Astrocyte of the cerebellum (primary cell): ENCODE measurements at regions not wholly inside any gene's neighbourhood (a gene's known extent, or its start where the extent isn't known, plus 50 kb on each side); places are given as distances from the start of the nearest gene placed in this dataset.

Experiments
- DNase-seq: peaks from one replicate; pipeline ENCODE4 v3.0.0-alpha.2; 2011; ENCODE audit warnings: low read depth
- H3K4me3 ChIP-seq: 2 replicates; pipeline ENCODE4 v1.5.1; 2011; ENCODE audit warnings: mild to moderate bottlenecking, low read depth, low read length, moderate library complexity
- in situ Hi-C: cut with HindIII; loops from 2 replicates; pipeline ENCODE4 v1.10.0; 2017; ENCODE audit warnings: low sequenced_read_pairs
- TF ChIP-seq, protein P1 (sequence below): IDR thresholded peaks from 2 replicates; pipeline ENCODE4 v1.5.1; 2012; ENCODE audit warnings: low read length, low read depth, moderate library complexity, mild to moderate bottlenecking; ENCODE audit errors: missing control alignments

DNA sequence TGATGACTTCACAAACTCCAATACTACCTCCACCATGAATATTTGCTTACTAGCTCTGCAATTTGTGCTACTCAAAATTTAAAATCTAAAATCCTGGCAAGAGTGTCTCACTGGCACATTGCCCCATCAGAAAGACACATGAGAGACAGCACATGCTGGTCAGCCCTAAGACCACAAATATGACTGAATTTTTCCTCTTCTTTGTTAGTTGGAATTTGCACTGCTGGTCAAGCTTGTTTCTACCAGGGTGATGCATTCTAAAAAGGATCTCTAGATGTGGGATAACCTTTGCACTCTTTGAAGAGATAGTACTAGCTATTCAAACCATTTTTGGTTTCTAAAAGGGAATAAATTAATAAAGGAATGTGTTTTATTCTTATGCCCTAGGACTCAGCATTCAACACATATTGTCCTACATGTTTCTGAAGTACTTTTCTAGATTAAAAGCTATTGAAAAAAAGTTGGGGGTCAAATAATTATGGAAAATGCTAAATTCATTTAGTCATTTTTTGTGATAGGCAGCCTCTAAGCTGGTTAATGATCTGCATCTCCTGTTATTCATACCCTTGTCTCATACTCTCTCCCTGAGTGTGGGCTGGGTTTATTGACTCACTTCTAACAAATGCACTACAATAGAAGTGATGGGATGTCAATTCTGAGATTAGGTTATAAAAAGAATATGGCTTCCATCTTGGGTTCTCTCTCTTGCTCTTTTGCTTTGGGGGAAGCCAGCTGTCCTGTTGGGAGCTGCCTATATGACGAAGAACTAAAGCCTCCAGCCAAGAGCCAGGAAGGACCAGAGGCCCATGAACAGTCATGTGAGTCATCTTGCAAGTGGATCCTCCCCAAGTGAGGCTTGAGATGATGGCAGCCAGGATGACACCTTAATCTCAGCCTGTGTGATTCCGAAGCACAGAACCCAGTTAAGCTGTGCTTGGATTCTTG lies 211.5 kb upstream of the CRY1 start:
- DNase-seq = peak; percentile 63
- TF ChIP-seq, protein P1, sequence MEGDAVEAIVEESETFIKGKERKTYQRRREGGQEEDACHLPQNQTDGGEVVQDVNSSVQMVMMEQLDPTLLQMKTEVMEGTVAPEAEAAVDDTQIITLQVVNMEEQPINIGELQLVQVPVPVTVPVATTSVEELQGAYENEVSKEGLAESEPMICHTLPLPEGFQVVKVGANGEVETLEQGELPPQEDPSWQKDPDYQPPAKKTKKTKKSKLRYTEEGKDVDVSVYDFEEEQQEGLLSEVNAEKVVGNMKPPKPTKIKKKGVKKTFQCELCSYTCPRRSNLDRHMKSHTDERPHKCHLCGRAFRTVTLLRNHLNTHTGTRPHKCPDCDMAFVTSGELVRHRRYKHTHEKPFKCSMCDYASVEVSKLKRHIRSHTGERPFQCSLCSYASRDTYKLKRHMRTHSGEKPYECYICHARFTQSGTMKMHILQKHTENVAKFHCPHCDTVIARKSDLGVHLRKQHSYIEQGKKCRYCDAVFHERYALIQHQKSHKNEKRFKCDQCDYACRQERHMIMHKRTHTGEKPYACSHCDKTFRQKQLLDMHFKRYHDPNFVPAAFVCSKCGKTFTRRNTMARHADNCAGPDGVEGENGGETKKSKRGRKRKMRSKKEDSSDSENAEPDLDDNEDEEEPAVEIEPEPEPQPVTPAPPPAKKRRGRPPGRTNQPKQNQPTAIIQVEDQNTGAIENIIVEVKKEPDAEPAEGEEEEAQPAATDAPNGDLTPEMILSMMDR = no peak
- H3K4me3 ChIP-seq = no peak overlapping the region
- in situ Hi-C loops = no loop called here

DNA sequence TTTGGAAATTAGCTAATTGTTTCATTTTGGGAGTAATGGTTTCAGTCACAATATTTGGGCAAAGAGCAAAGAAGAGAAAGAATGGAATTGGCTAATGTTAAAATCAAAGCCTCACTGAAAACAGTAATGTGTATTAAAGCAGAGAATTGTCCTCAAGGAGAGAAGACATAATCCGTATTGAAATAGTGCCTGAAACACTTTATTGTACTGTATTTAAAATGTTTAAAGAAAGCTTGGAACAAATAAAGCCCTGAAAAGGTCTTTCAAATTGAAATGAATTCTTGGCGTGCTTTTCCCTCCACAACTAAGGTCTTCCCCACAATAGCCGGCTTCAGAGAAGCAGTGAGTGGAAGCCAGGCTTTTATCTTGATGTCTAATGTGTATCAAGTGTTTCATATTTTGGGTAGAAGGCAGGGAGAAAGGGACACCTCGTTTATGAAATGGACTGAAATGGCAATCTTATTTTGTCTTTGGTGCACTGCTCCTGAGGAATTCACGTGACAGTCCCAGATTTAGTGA lies 212.9 kb upstream of the CRY1 start:
- H3K4me3 ChIP-seq = no peak overlapping the region
- in situ Hi-C loops = no loop called here
- TF ChIP-seq, protein P1 = no peak
- no peak for DNase-seq

DNA sequence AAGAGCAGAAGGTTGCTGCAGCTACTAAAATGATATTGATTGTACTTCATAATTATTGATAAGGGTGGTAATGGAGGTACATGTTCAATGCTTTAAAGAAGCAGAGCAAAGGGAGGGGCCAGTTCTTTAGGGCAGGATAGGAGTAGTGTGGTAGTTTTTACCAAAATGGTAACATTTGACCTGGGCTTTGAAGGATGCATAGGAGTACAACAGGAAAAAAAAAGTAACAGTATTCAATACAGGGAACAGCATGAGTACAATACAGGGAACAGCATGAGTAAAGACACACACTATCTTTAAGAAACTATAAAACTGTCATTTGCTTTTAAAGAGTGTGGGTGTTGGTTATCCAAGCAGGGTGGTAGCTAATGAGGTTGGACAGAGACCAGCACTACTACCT lies 215.0 kb upstream of the CRY1 start:
- DNase-seq = no peak
- no peak overlapping the region for H3K4me3 ChIP-seq
- in situ Hi-C loops = no loop called here
- TF ChIP-seq, protein P1 = no peak

DNA sequence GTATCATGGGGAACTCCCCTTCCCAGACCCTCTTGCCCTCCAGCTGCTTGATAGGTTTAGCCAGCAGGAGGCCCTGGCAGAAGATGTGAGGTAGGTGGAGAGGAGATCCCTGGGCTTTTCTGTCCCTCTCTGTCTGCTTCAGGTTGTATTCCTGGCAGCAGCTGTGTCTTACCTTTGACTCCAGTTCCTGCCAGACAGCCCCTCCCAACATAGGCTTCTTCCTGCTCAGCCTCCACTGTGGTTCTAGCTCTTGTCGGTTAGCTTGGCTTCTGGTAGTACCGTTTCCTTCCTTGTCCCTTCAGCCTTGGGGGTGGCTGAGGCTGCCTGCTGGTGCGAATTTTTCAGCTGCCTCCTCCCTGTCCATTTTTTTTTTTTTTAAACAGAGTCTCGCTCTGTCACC lies 215.7 kb upstream of the CRY1 start:
- in situ Hi-C loops = no loop called here
- no peak for DNase-seq
- no peak overlapping the region for H3K4me3 ChIP-seq
- TF ChIP-seq, protein P1 = no peak

DNA sequence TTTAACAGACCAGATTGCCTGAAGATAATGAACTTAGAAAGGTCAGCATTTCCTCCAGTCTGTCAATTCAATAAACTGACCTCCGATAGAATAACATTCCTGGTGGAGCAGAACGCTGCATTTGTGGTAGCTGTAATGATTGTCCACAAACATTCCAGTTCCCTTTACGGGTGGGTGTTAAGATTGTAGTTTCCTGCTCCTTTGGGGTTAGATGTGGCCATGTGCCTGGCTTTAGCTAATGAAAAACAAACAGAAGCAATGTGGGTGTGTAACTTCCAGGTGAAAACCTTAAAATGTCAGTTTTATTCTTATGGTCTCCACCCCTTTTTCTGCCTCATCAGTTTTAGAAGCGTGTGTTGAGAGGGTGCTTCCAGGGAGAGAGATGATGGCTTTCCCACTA lies 217.3 kb upstream of the CRY1 start:
- no peak for DNase-seq
- in situ Hi-C loops = no loop called here
- no peak overlapping the region for H3K4me3 ChIP-seq
- TF ChIP-seq, protein P1 = no peak

DNA sequence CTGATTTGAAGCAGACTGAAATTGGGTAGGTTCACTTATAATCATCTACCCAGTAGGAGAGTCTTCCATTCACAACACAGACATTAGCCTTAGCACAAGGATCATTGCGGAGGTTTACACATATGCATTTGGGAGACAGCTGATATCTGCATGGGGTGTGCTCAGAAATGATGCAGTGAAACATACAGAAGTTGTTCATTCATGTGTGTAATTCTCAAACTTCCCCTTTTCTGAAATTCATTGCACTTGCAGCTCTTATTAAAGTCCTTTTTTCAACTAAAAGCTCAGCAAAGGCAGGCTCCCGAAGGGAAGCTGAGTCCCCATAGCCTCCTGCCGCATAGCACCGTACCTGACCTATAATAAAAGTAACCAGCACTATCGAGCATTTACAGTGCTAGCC lies 218.3 kb upstream of the CRY1 start:
- DNase-seq = no peak
- H3K4me3 ChIP-seq = no peak overlapping the region

More for the DNA sequence above, 218.3 kb upstream of the CRY1 start:
- in situ Hi-C loops = no loop called here
- TF ChIP-seq, protein P1 = no peak
